ENCODE measurements at regions not wholly inside any gene's neighbourhood (a gene's known extent, or its start where the extent isn't known, plus 50 kb on each side); places are given as distances from the start of the nearest gene placed in this dataset.

DNA sequence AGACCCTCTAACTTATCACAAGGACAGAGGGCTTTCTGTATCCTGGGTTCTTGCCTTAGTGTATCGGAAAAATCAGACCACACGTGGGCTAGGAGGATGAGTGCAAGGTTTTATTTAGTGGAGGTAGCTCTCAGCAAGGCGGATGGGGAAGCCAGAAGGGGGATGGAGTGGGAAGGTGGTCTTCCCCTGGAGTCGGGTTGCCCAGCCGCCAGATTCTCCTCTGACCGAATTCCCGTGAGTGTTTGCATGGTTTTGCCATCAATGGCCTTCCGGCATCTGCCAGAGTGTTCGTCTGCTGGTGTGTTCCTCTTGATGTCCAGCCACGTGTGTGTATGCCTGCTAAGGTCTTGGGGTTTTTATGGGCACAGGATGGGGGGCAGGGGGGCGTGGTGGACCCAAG, 1335.1 kb upstream of the SPRY2 start:
- CTCF ChIA-PET = no interaction called here
- H3K27me3 ChIP-seq (ENCODE audit: control insufficient read depth, insufficient read depth, low read length) = no peaks in the 10 kb centered on the region

More for the DNA sequence above, 1335.1 kb upstream of the SPRY2 start:
- Histone ChIP-seq H4K8ac (ENCODE audit: low read depth in 2 of 2, low read length in 2 of 2) (no peak overlapping the region), H4K5ac (ENCODE audit: low read depth, low read length) (no peak overlapping the region), H3K18ac (ENCODE audit: low read depth, low read length) (no peak overlapping the region), H4K20me1 (ENCODE audit: insufficient read depth, low read length) (no peaks in the 10 kb centered on the region), H3K56ac (ENCODE audit: extremely low read depth, insufficient read depth, low read length) (no peak overlapping the region), H3K4me1 (ENCODE audit: control insufficient read depth, insufficient read depth, low read length) (no peaks in the 10 kb centered on the region), H3K23ac (ENCODE audit: low read depth, low read length) (no peak overlapping the region), H2AK5ac (ENCODE audit: low read depth, low read length) (no peak overlapping the region), H2BK15ac (ENCODE audit: low read depth, low read length) (no peak overlapping the region), H3K9ac (ENCODE audit: low read depth, low read length) (no peak overlapping the region), H3K9me1 (ENCODE audit: insufficient read depth, low read length) (no peaks in the 10 kb centered on the region), H2BK5ac (ENCODE audit: low read depth, low read length, poor library complexity, severe bottlenecking) (no peak overlapping the region), H3K14ac (replicated peaks; ENCODE audit: low read depth, low read length) (no peak overlapping the region), H3K4me3 (ENCODE audit: insufficient read depth, low read depth, low read length) (no peak overlapping the region), H3K4ac (ENCODE audit: low read depth, low read length) (no peak overlapping the region), H2AK9ac (replicated peaks; ENCODE audit: low read depth, low read length, poor library complexity) (no peak overlapping the region), H3K36me3 (ENCODE audit: control insufficient read depth, insufficient read depth, low read length) (no peaks in the 10 kb centered on the region), H2BK120ac (ENCODE audit: low read depth, low read length) (no peak overlapping the region), H3K79me1 (ENCODE audit: low read depth in 1 of 2, low read length in 2 of 2) (no peaks in the 10 kb centered on the region), H4K91ac (ENCODE audit: insufficient read depth, low read depth, low read length) (no peak overlapping the region), H3K4me2 (ENCODE audit: low read depth, low read length) (no peak overlapping the region), H2AFZ (replicated peaks; ENCODE audit: low read length, poor library complexity) (no peak overlapping the region), H3K9me3 (ENCODE audit: control insufficient read depth, insufficient read depth, low read length) (peaks cover 14% of the 10 kb centered on the region), H2BK20ac (ENCODE audit: low read depth, low read length) (no peak overlapping the region), H3K27ac (ENCODE audit: insufficient read depth, low read length) (no peak overlapping the region)
- ATAC-seq (ENCODE audit: low read depth) (no peak), DNase-seq (no peak)
- 67% methylated on average over 3 of the region's 11 CpGs; no CpG with 5 or more reads in 1 of the 2 experiments for WGBS, 2 experiments (ENCODE audit: extremely low coverage in 2 of 2, insufficient read length in 1 of 2)
- POLR2A ChIA-PET (ENCODE audit: unreplicated experiment) = no interaction called here
- in situ Hi-C loops (cut with MboI; ENCODE audit: low sequenced_read_pairs) (no loop called here), dilution Hi-C loops (cut with HindIII; ENCODE audit: low sequenced_read_pairs, unreplicated experiment) (no loop called here), intact Hi-C loops (cut with micrococcal nuclease) (no loop called here)
- no TSS peak for BruUV-seq (replicated peaks)
- no peak for TF ChIP-seq CEBPB (IDR thresholded peaks at IDR 0.05; ENCODE audit: low read depth, low read length)
- no peak for TF ChIP-seq NFE2L2 (IDR thresholded peaks at IDR 0.05; ENCODE audit: low read depth, low read length)
- TF ChIP-seq, protein P1, sequence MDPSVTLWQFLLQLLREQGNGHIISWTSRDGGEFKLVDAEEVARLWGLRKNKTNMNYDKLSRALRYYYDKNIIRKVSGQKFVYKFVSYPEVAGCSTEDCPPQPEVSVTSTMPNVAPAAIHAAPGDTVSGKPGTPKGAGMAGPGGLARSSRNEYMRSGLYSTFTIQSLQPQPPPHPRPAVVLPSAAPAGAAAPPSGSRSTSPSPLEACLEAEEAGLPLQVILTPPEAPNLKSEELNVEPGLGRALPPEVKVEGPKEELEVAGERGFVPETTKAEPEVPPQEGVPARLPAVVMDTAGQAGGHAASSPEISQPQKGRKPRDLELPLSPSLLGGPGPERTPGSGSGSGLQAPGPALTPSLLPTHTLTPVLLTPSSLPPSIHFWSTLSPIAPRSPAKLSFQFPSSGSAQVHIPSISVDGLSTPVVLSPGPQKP (IDR thresholded peaks at IDR 0.05; ENCODE audit: borderline replicate concordance, low read depth, low read length) = no peak
- no peak for TF ChIP-seq RFX5 (IDR thresholded peaks at IDR 0.05; ENCODE audit: low read depth, low read length)
- no peak for TF ChIP-seq MXI1 (IDR thresholded peaks at IDR 0.05; ENCODE audit: borderline replicate concordance, low read depth, low read length)
- TF ChIP-seq BHLHE40 (IDR thresholded peaks at IDR 0.05; ENCODE audit: low read depth, low read length) = no peak
- TF ChIP-seq, protein P2, sequence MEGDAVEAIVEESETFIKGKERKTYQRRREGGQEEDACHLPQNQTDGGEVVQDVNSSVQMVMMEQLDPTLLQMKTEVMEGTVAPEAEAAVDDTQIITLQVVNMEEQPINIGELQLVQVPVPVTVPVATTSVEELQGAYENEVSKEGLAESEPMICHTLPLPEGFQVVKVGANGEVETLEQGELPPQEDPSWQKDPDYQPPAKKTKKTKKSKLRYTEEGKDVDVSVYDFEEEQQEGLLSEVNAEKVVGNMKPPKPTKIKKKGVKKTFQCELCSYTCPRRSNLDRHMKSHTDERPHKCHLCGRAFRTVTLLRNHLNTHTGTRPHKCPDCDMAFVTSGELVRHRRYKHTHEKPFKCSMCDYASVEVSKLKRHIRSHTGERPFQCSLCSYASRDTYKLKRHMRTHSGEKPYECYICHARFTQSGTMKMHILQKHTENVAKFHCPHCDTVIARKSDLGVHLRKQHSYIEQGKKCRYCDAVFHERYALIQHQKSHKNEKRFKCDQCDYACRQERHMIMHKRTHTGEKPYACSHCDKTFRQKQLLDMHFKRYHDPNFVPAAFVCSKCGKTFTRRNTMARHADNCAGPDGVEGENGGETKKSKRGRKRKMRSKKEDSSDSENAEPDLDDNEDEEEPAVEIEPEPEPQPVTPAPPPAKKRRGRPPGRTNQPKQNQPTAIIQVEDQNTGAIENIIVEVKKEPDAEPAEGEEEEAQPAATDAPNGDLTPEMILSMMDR (conservative IDR thresholded peaks at IDR 0.05; ENCODE audit: low read depth, low read length) = no peak
- no peak for TF ChIP-seq SMC3 (IDR thresholded peaks at IDR 0.05; ENCODE audit: low read depth, low read length)
- TF ChIP-seq CHD1 (IDR thresholded peaks at IDR 0.05; ENCODE audit: low read depth, low read length) = no peak
- no peak for TF ChIP-seq POLR2A (IDR thresholded peaks at IDR 0.05; ENCODE audit: low read depth, low read length)
- TF ChIP-seq MAZ (IDR thresholded peaks at IDR 0.05; ENCODE audit: borderline replicate concordance, low read depth, low read length) = no peak
- TF ChIP-seq RAD21 (IDR thresholded peaks at IDR 0.05; ENCODE audit: low read length) = no peak
- no peak for TF ChIP-seq USF2 (IDR thresholded peaks at IDR 0.05; ENCODE audit: low read depth, low read length)
- TF ChIP-seq RCOR1 (IDR thresholded peaks at IDR 0.05; ENCODE audit: insufficient replicate concordance, low read length) = no peak
- TF ChIP-seq FOS (IDR thresholded peaks at IDR 0.05; ENCODE audit: low read depth, low read length) = no peak
- TF ChIP-seq MAFK (IDR thresholded peaks at IDR 0.05; ENCODE audit: low read depth, low read length) = no peak

All from IMR-90 (cell line).